GM23338 (cell line): ENCODE measurements at regions not wholly inside any gene's neighbourhood (a gene's known extent, or its start where the extent isn't known, plus 50 kb on each side); places are given as distances from the start of the nearest gene placed in this dataset.

ENCODE experiments used
- ATAC-seq: fragments of 200-7000 bp; cut with Tn5 transposase; 3 replicates; pipeline ENCODE4 v1.9.1; 2020
- DNase-seq: peaks from one replicate; pipeline ENCODE4 v3.0.0-alpha.2; 2015; ENCODE audit warnings: low spot score
- H2AFZ ChIP-seq: fragments of 200-600 bp; sonication (generic); 2 replicates; pipeline ENCODE4 v1.8.0; 2016; ENCODE audit warnings: antibody characterized with exemption, mild to moderate bottlenecking, moderate library complexity
- H3F3A ChIP-seq: fragments of 200-600 bp; sonication (generic); replicated peaks from 2 replicates; pipeline ENCODE4 v1.8.0; 2017; ENCODE audit warnings: antibody characterized with exemption, mixed run types, low read depth
- H3K27ac ChIP-seq: fragments of 200-600 bp; sonication (generic); 2 replicates; pipeline ENCODE4 v1.6.1; 2016; ENCODE audit warnings: low read depth
- H3K27me3 ChIP-seq: fragments of 200-600 bp; sonication (generic); 2 replicates; pipeline ENCODE4 v1.8.0; 2016; ENCODE audit warnings: mild to moderate bottlenecking, mixed run types, moderate library complexity; ENCODE audit not compliant: insufficient read depth
- H3K36me3 ChIP-seq: fragments of 200-600 bp; sonication (generic); 2 replicates; pipeline ENCODE4 v1.8.0; 2016; ENCODE audit warnings: mild to moderate bottlenecking; ENCODE audit not compliant: insufficient read depth
- H3K4me1 ChIP-seq: fragments of 200-600 bp; sonication (generic); 2 replicates; pipeline ENCODE4 v1.8.0; 2016; ENCODE audit warnings: mild to moderate bottlenecking, moderate library complexity; ENCODE audit not compliant: insufficient read depth
- H3K4me2 ChIP-seq: fragments of 200-600 bp; sonication (generic); 2 replicates; pipeline ENCODE4 v1.7.1; 2017; ENCODE audit warnings: mixed run types
- H3K4me3 ChIP-seq: fragments of 200-600 bp; sonication (generic); 2 replicates; pipeline ENCODE4 v1.6.1; 2016; ENCODE audit warnings: mixed run types
- H3K79me2 ChIP-seq: fragments of 200-600 bp; sonication (generic); replicated peaks from 2 replicates; pipeline ENCODE4 v1.8.0; 2017; ENCODE audit warnings: mild to moderate bottlenecking; ENCODE audit not compliant: insufficient read depth
- H3K9me2 ChIP-seq: fragments of 200-600 bp; sonication (generic); 2 replicates; pipeline ENCODE4 v1.8.0; 2017; ENCODE audit not compliant: insufficient read depth
- H4K20me1 ChIP-seq: fragments of 200-600 bp; sonication (generic); replicated peaks from 2 replicates; pipeline ENCODE4 v1.8.0; 2017; ENCODE audit warnings: mild to moderate bottlenecking; ENCODE audit not compliant: insufficient read depth
- H3K27ac Mint-ChIP-seq: 2 replicates; pipeline ENCODE4 v1.8.0; 2020; ENCODE audit warnings: inconsistent platforms, mild to moderate bottlenecking, moderate library complexity, mixed read lengths
- H3K27me3 Mint-ChIP-seq: 3 replicates; pipeline ENCODE4 v1.8.0; 2022; ENCODE audit warnings: low read depth, mild to moderate bottlenecking, moderate library complexity, mixed read lengths, inconsistent platforms; ENCODE audit not compliant: insufficient read depth, poor library complexity
- H3K36me3 Mint-ChIP-seq: 3 replicates; pipeline ENCODE4 v1.8.0; 2021; ENCODE audit warnings: low read depth, mild to moderate bottlenecking, inconsistent platforms, moderate library complexity, mixed read lengths
- H3K4me1 Mint-ChIP-seq: 3 replicates; pipeline ENCODE4 v1.8.0; 2020; ENCODE audit warnings: mild to moderate bottlenecking, inconsistent platforms, mixed read lengths
- H3K4me3 Mint-ChIP-seq: 3 replicates; pipeline ENCODE4 v1.8.0; 2021; ENCODE audit warnings: moderate library complexity, mild to moderate bottlenecking, inconsistent platforms, mixed read lengths
- H3K9me3 Mint-ChIP-seq: 3 replicates; pipeline ENCODE4 v1.8.0; 2020; ENCODE audit warnings: moderate library complexity, mild to moderate bottlenecking, inconsistent platforms, mixed read lengths
- CREB1 ChIP-seq: fragments of 250-450 bp; sonication (Bioruptor Pico); IDR thresholded peaks from 2 replicates; pipeline ENCODE4 v1.5.0; 2020; ENCODE audit warnings: low read depth, mild to moderate bottlenecking, moderate library complexity
- EZH2 ChIP-seq: fragments of 200-600 bp; sonication (generic); IDR thresholded peaks from one replicate; pipeline ENCODE4 v1.8.0; 2017; ENCODE audit warnings: antibody characterized with exemption, mild to moderate bottlenecking, low read depth; ENCODE audit not compliant: unreplicated experiment
- EZH2phosphoT487 ChIP-seq: fragments of 200-600 bp; sonication (generic); IDR thresholded peaks from one replicate; pipeline ENCODE4 v1.8.1; 2018; ENCODE audit warnings: antibody characterized with exemption; ENCODE audit not compliant: unreplicated experiment
- JUNB ChIP-seq: IDR thresholded peaks from one replicate; pipeline ENCODE4 v1.6.1; 2016; ENCODE audit warnings: antibody characterized with exemption; ENCODE audit not compliant: unreplicated experiment
- STAT1 ChIP-seq: IDR thresholded peaks from one replicate; pipeline ENCODE4 v1.6.1; 2016; ENCODE audit warnings: antibody characterized with exemption; ENCODE audit not compliant: unreplicated experiment
- ZNF114 ChIP-seq: fragments of 250-450 bp; sonication (Bioruptor Pico); IDR thresholded peaks from 2 replicates; pipeline ENCODE4 v1.5.0; 2020; ENCODE audit warnings: mild to moderate bottlenecking, moderate library complexity
- ZNF331 ChIP-seq: fragments of 250-450 bp; sonication (Bioruptor Pico); IDR thresholded peaks from 2 replicates; pipeline ENCODE4 v1.5.0; 2020; ENCODE audit warnings: low read depth, mild to moderate bottlenecking, moderate library complexity
- TF ChIP-seq, protein P1 (sequence below): IDR thresholded peaks from 2 replicates; pipeline ENCODE4 v1.6.1; 2016; ENCODE audit warnings: antibody characterized with exemption
- TF ChIP-seq, protein P2 (sequence below): fragments of 250-450 bp; sonication (Bioruptor Pico); IDR thresholded peaks from 2 replicates; pipeline ENCODE4 v1.5.0; 2020; ENCODE audit warnings: mild to moderate bottlenecking, moderate library complexity
- TF ChIP-seq, protein P3 (sequence below), 2 experiments: fragments of 200-600 bp in 1 of 2; sonication (generic) in 1 of 2; conservative IDR thresholded peaks; 2 replicates each; pipeline versions ENCODE4 v1.5.1 to v1.6.1; 2016 to 2017; ENCODE audit warnings: antibody characterized with exemption in 2 of 2, low read depth in 2 of 2, mild to moderate bottlenecking in 2 of 2, moderate library complexity in 1 of 2
- TF ChIP-seq, protein P4 (sequence below): IDR thresholded peaks from one replicate; pipeline ENCODE4 v1.6.1; 2018; ENCODE audit warnings: antibody characterized with exemption; ENCODE audit not compliant: unreplicated experiment

DNA sequence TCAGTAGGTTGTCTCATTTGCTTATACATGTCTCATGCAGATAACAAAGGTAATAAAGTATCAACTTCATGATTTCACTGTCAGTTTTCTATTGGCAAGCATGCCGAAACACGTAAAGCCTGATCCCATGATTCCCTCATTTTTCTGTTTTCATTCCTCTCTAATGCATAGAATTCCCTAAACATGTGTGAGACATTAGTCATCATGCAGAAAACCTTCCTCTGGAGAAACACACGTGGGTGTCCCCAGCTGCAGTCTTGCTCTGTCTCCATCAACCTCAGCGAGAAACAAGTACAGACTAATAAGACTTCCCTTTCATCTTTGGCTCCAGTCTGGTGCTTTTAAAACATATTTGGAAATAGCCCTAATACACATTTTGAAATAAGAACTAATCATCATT, 432.7 kb upstream of the VSTM2A start:
- no peaks in the 10 kb centered on the region for H3K27me3 Mint-ChIP-seq
- H3K36me3 ChIP-seq, result no peaks in the 10 kb centered on the region
- ATAC-seq (no peak), DNase-seq (no peak)
- H3K27me3 ChIP-seq, result no peaks in the 10 kb centered on the region
- H2AFZ ChIP-seq, result no peak overlapping the region
- TF ChIP-seq, protein P1, sequence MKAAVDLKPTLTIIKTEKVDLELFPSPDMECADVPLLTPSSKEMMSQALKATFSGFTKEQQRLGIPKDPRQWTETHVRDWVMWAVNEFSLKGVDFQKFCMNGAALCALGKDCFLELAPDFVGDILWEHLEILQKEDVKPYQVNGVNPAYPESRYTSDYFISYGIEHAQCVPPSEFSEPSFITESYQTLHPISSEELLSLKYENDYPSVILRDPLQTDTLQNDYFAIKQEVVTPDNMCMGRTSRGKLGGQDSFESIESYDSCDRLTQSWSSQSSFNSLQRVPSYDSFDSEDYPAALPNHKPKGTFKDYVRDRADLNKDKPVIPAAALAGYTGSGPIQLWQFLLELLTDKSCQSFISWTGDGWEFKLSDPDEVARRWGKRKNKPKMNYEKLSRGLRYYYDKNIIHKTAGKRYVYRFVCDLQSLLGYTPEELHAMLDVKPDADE, result no peak
- TF ChIP-seq, protein P2, sequence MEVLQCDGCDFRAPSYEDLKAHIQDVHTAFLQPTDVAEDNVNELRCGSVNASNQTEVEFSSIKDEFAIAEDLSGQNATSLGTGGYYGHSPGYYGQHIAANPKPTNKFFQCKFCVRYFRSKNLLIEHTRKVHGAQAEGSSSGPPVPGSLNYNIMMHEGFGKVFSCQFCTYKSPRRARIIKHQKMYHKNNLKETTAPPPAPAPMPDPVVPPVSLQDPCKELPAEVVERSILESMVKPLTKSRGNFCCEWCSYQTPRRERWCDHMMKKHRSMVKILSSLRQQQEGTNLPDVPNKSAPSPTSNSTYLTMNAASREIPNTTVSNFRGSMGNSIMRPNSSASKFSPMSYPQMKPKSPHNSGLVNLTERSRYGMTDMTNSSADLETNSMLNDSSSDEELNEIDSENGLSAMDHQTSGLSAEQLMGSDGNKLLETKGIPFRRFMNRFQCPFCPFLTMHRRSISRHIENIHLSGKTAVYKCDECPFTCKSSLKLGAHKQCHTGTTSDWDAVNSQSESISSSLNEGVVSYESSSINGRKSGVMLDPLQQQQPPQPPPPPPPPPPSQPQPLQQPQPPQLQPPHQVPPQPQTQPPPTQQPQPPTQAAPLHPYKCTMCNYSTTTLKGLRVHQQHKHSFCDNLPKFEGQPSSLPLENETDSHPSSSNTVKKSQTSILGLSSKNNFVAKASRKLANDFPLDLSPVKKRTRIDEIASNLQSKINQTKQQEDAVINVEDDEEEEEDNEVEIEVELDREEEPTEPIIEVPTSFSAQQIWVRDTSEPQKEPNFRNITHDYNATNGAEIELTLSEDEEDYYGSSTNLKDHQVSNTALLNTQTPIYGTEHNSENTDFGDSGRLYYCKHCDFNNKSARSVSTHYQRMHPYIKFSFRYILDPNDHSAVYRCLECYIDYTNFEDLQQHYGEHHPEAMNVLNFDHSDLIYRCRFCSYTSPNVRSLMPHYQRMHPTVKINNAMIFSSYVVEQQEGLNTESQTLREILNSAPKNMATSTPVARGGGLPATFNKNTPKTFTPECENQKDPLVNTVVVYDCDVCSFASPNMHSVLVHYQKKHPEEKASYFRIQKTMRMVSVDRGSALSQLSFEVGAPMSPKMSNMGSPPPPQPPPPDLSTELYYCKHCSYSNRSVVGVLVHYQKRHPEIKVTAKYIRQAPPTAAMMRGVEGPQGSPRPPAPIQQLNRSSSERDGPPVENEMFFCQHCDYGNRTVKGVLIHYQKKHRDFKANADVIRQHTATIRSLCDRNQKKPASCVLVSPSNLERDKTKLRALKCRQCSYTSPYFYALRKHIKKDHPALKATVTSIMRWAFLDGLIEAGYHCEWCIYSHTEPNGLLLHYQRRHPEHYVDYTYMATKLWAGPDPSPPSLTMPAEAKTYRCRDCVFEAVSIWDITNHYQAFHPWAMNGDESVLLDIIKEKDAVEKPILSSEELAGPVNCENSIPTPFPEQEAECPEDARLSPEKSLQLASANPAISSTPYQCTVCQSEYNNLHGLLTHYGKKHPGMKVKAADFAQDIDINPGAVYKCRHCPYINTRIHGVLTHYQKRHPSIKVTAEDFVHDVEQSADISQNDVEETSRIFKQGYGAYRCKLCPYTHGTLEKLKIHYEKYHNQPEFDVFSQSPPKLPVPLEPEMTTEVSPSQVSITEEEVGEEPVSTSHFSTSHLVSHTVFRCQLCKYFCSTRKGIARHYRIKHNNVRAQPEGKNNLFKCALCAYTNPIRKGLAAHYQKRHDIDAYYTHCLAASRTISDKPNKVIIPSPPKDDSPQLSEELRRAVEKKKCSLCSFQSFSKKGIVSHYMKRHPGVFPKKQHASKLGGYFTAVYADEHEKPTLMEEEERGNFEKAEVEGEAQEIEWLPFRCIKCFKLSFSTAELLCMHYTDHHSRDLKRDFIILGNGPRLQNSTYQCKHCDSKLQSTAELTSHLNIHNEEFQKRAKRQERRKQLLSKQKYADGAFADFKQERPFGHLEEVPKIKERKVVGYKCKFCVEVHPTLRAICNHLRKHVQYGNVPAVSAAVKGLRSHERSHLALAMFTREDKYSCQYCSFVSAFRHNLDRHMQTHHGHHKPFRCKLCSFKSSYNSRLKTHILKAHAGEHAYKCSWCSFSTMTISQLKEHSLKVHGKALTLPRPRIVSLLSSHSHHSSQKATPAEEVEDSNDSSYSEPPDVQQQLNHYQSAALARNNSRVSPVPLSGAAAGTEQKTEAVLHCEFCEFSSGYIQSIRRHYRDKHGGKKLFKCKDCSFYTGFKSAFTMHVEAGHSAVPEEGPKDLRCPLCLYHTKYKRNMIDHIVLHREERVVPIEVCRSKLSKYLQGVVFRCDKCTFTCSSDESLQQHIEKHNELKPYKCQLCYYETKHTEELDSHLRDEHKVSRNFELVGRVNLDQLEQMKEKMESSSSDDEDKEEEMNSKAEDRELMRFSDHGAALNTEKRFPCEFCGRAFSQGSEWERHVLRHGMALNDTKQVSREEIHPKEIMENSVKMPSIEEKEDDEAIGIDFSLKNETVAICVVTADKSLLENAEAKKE (CRISPR knock-in tag), result no peak
- TF ChIP-seq EZH2, result no peak
- no peak for TF ChIP-seq STAT1
- TF ChIP-seq ZNF114 (CRISPR knock-in tag), result no peak
- TF ChIP-seq JUNB, result no peak
- TF ChIP-seq, protein P3, sequence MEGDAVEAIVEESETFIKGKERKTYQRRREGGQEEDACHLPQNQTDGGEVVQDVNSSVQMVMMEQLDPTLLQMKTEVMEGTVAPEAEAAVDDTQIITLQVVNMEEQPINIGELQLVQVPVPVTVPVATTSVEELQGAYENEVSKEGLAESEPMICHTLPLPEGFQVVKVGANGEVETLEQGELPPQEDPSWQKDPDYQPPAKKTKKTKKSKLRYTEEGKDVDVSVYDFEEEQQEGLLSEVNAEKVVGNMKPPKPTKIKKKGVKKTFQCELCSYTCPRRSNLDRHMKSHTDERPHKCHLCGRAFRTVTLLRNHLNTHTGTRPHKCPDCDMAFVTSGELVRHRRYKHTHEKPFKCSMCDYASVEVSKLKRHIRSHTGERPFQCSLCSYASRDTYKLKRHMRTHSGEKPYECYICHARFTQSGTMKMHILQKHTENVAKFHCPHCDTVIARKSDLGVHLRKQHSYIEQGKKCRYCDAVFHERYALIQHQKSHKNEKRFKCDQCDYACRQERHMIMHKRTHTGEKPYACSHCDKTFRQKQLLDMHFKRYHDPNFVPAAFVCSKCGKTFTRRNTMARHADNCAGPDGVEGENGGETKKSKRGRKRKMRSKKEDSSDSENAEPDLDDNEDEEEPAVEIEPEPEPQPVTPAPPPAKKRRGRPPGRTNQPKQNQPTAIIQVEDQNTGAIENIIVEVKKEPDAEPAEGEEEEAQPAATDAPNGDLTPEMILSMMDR (conservative IDR thresholded peaks at IDR 0.05; ENCODE audit: low read depth in 2 of 2), result no peak
- TF ChIP-seq, protein P4, sequence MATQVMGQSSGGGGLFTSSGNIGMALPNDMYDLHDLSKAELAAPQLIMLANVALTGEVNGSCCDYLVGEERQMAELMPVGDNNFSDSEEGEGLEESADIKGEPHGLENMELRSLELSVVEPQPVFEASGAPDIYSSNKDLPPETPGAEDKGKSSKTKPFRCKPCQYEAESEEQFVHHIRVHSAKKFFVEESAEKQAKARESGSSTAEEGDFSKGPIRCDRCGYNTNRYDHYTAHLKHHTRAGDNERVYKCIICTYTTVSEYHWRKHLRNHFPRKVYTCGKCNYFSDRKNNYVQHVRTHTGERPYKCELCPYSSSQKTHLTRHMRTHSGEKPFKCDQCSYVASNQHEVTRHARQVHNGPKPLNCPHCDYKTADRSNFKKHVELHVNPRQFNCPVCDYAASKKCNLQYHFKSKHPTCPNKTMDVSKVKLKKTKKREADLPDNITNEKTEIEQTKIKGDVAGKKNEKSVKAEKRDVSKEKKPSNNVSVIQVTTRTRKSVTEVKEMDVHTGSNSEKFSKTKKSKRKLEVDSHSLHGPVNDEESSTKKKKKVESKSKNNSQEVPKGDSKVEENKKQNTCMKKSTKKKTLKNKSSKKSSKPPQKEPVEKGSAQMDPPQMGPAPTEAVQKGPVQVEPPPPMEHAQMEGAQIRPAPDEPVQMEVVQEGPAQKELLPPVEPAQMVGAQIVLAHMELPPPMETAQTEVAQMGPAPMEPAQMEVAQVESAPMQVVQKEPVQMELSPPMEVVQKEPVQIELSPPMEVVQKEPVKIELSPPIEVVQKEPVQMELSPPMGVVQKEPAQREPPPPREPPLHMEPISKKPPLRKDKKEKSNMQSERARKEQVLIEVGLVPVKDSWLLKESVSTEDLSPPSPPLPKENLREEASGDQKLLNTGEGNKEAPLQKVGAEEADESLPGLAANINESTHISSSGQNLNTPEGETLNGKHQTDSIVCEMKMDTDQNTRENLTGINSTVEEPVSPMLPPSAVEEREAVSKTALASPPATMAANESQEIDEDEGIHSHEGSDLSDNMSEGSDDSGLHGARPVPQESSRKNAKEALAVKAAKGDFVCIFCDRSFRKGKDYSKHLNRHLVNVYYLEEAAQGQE, result no peak
- TF ChIP-seq ZNF331, result no peak
- TF ChIP-seq CREB1, result no peak
- TF ChIP-seq EZH2phosphoT487, result no peak
- no peak overlapping the region for H3K27ac ChIP-seq
- H4K20me1 ChIP-seq, result no peaks in the 10 kb centered on the region
- H3K4me1 Mint-ChIP-seq, result peaks cover 16% of the 10 kb centered on the region
- H3K36me3 Mint-ChIP-seq, result no peaks in the 10 kb centered on the region
- H3K4me3 Mint-ChIP-seq, result no peak overlapping the region
- no peaks in the 10 kb centered on the region for H3K79me2 ChIP-seq
- no peak overlapping the region for H3K27ac Mint-ChIP-seq
- no peak overlapping the region for H3K4me3 ChIP-seq
- no peaks in the 10 kb centered on the region for H3K9me2 ChIP-seq
- H3K9me3 Mint-ChIP-seq, result no peaks in the 10 kb centered on the region
- H3K4me2 ChIP-seq, result no peak overlapping the region
- H3K4me1 ChIP-seq, result 0 out of 2 replicates have a peak, but pooled peaks cover 8% of the 10 kb centered on the region
- H3F3A ChIP-seq, result no peaks in the 10 kb centered on the region
